ENCODE measurements at regions not wholly inside any gene's neighbourhood (a gene's known extent, or its start where the extent isn't known, plus 50 kb on each side); places are given as distances from the start of the nearest gene placed in this dataset.

- Histone ChIP-seq H3K4ac (replicated peaks; ENCODE audit: insufficient read length, low read depth, low read length) (no peak overlapping the region), H3K23ac (ENCODE audit: insufficient read length) (no peak overlapping the region), H2BK12ac (ENCODE audit: low read depth, low read length) (peak overlapping the region; percentile 60; the same call in 1 of the 2 replicates), H3K27ac (ENCODE audit: low read depth, low read length) (no peak overlapping the region), H3K18ac (ENCODE audit: extremely low read depth, low read length) (0 out of 2 replicates have a peak overlapping the region, but pooled peaks have one; percentile 28), H4K91ac (replicated peaks; ENCODE audit: insufficient read length, low read length) (no peak overlapping the region), H4K5ac (ENCODE audit: insufficient read length, low read depth, low read length) (no peak overlapping the region), H3K79me1 (ENCODE audit: low read depth, low read length) (no peaks in the 10 kb centered on the region), H2BK15ac (ENCODE audit: low read length) (no peak overlapping the region), H3K27me3 (replicated peaks in 1 of 4; ENCODE audit: control insufficient read depth in 3 of 4, extremely low read depth in 1 of 4, insufficient read depth in 3 of 4, low read length in 3 of 4) (no peaks in the 10 kb centered on the region), H3K79me2 (ENCODE audit: control insufficient read depth in 1 of 2, insufficient read depth in 2 of 2, low read length in 2 of 2) (no peaks in the 10 kb centered on the region), H3K9ac (replicated peaks in 1 of 4; ENCODE audit: extremely low read depth in 1 of 4, low read depth in 3 of 4, low read length in 3 of 4) (no peak overlapping the region), H4K8ac (ENCODE audit: extremely low read depth, insufficient read depth, low read length) (no peak overlapping the region), H2AK5ac (ENCODE audit: low read depth, low read length) (no peak overlapping the region), H2AFZ (ENCODE audit: low read length) (no peak overlapping the region), H3K23me2 (ENCODE audit: low read depth, low read length) (no peaks in the 10 kb centered on the region), H3K4me3 (ENCODE audit: extremely low read depth in 1 of 4, insufficient read depth in 2 of 4, low read depth in 3 of 4, low read length in 4 of 4) (no peak overlapping the region), H2BK20ac (ENCODE audit: low read length) (no peak overlapping the region), H3K4me1 (replicated peaks in 1 of 4; ENCODE audit: control insufficient read depth in 3 of 4, insufficient read depth in 4 of 4, low read length in 3 of 4) (peaks cover 0 to 6% (median 0%) of the 10 kb centered on the region in 4 experiments; a peak in 2 of 7 replicates), H2BK120ac (replicated peaks; ENCODE audit: low read depth, low read length) (no peak overlapping the region), H4K20me1 (replicated peaks in 1 of 2; ENCODE audit: control insufficient read depth in 1 of 2, insufficient read depth in 2 of 2, low read length in 2 of 2) (no peaks in the 10 kb centered on the region), H3K56ac (replicated peaks; ENCODE audit: insufficient read length, low read depth, low read length) (no peak overlapping the region), H3K36me3 (ENCODE audit: control insufficient read depth in 2 of 4, insufficient read depth in 4 of 4, low read length in 3 of 4) (no peaks in the 10 kb centered on the region), H3K9me3 (ENCODE audit: insufficient read depth in 2 of 2, low read depth in 1 of 2, low read length in 1 of 2) (no peaks in the 10 kb centered on the region; a peak in 1 of 4 replicates), H2BK5ac (ENCODE audit: low read depth, low read length) (no peak overlapping the region), H3K14ac (ENCODE audit: insufficient read length) (no peak overlapping the region), H3K4me2 (ENCODE audit: insufficient read depth in 1 of 2, low read depth in 2 of 2, low read length in 2 of 2) (no peak overlapping the region)
- FAIRE-seq (no peak), DNase-seq (ENCODE audit: low read depth in 1 of 2, low spot score in 2 of 2) (no peak)
- ChIA-PET POLR2A (ENCODE audit: partially characterized antibody) (no interaction called here), CTCF (ENCODE audit: partially characterized antibody) (no interaction called here)
- 92% methylated on average over 9 of the region's 9 CpGs; no CpG with 5 or more reads in 1 of the 2 experiments for WGBS, 2 experiments (ENCODE audit: extremely low coverage in 1 of 2, insufficient coverage in 1 of 2, insufficient read length in 1 of 2, insufficient replicate concordance in 2 of 2, low coverage in 1 of 2, low lambda C conversion rate in 2 of 2, missing lambda C conversion rate in 1 of 2)
- TF ChIP-seq, protein P1, sequence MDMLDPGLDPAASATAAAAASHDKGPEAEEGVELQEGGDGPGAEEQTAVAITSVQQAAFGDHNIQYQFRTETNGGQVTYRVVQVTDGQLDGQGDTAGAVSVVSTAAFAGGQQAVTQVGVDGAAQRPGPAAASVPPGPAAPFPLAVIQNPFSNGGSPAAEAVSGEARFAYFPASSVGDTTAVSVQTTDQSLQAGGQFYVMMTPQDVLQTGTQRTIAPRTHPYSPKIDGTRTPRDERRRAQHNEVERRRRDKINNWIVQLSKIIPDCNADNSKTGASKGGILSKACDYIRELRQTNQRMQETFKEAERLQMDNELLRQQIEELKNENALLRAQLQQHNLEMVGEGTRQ (IDR thresholded peaks at IDR 0.05; ENCODE audit: low read length) = no peak
- TF ChIP-seq SRF (IDR thresholded peaks at IDR 0.05; ENCODE audit: low read depth, low read length) = no peak
- no peak for TF ChIP-seq KDM5A (IDR thresholded peaks at IDR 0.05; ENCODE audit: low read length)
- TF ChIP-seq SIX5 (IDR thresholded peaks at IDR 0.05; ENCODE audit: low read depth, low read length) = no peak
- TF ChIP-seq CHD1 (IDR thresholded peaks at IDR 0.05; ENCODE audit: low read depth, low read length) = no peak
Measured at GRCh38 chr5:143752165-143752850, 59.7 kb upstream of the HMHB1 start.
